Dendritic cell treated with granulocyte-macrophage colony-stimulating factor and Interleukin-4, amounts not matched to agents 40 ng/mL and 50 ng/mL, for 4 days (primary cell): ENCODE measurements at regions not wholly inside any gene's neighbourhood (a gene's known extent, or its start where the extent isn't known, plus 50 kb on each side); places are given as distances from the start of the nearest gene placed in this dataset.

Source experiments
- H3K27ac Mint-ChIP-seq: one replicate; pipeline ENCODE4 v1.8.0; 2022; ENCODE audit warnings: mild to moderate bottlenecking, mixed read lengths
- H3K27me3 Mint-ChIP-seq: one replicate; pipeline ENCODE4 v1.8.0; 2022; ENCODE audit warnings: mild to moderate bottlenecking, mixed read lengths
- H3K36me3 Mint-ChIP-seq: one replicate; pipeline ENCODE4 v1.8.0; 2022; ENCODE audit warnings: low read depth, mixed read lengths
- H3K4me1 Mint-ChIP-seq: one replicate; pipeline ENCODE4 v1.8.0; 2022; ENCODE audit warnings: low read depth, mixed read lengths
- H3K4me3 Mint-ChIP-seq: one replicate; pipeline ENCODE4 v1.8.0; 2022; ENCODE audit warnings: mild to moderate bottlenecking, moderate library complexity, mixed read lengths
- H3K9me3 Mint-ChIP-seq: one replicate; pipeline ENCODE4 v1.8.0; 2022; ENCODE audit warnings: mixed read lengths
- intact Hi-C: fragments of 100-400 bp; cut with micrococcal nuclease; formaldehyde crosslinking; loops from one replicate; pipeline ENCODE4 v1.15.0; 2022

DNA sequence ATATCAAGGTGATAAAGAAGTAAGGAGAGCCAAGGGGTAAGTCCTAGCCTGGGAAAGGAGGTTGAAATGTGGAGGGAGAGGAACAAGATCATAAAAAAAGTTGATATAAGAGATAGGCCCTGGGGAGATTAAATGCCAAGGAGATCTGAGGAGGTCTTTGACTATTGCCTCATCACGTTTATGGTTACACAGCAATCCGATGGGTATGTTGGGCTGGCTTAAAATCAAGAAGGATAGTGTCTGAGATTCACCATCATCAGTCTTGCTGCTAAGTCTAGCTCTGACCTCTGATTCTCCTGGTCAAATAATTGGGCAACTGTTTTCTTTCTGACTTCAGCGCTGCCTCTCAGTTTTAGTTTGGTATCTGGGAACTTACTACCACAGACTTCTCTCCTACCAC is 416.3 kb downstream of the GPATCH2 start:
- Mint-ChIP-seq H3K9me3 (peaks cover 30% of the 10 kb centered on the region), H3K27ac (no peak overlapping the region), H3K4me3 (no peak overlapping the region), H3K36me3 (no peaks in the 10 kb centered on the region), H3K27me3 (no peaks in the 10 kb centered on the region), H3K4me1 (no peaks in the 10 kb centered on the region)
- intact Hi-C loops, result no loop called here

- Mint-ChIP-seq H3K4me1 (no peaks in the 10 kb centered on the region), H3K27ac (no peak overlapping the region), H3K36me3 (no peaks in the 10 kb centered on the region), H3K4me3 (no peak overlapping the region), H3K9me3 (peaks cover 21% of the 10 kb centered on the region), H3K27me3 (no peaks in the 10 kb centered on the region)
- intact Hi-C loops, result no loop called here
These were observed 419.4 kb downstream of the GPATCH2 start for GRCh38 chr1:217211486-217211885.

GRCh38 chr1:217205578-217205977 is 425.3 kb downstream of the GPATCH2 start:
- no peaks in the 10 kb centered on the region for H3K36me3 Mint-ChIP-seq
- no peak overlapping the region for H3K4me3 Mint-ChIP-seq
- intact Hi-C loops, result no loop called here
- H3K4me1 Mint-ChIP-seq, result no peaks in the 10 kb centered on the region
- peaks cover 24% of the 10 kb centered on the region for H3K9me3 Mint-ChIP-seq
- no peaks in the 10 kb centered on the region for H3K27me3 Mint-ChIP-seq
- no peak overlapping the region for H3K27ac Mint-ChIP-seq

DNA sequence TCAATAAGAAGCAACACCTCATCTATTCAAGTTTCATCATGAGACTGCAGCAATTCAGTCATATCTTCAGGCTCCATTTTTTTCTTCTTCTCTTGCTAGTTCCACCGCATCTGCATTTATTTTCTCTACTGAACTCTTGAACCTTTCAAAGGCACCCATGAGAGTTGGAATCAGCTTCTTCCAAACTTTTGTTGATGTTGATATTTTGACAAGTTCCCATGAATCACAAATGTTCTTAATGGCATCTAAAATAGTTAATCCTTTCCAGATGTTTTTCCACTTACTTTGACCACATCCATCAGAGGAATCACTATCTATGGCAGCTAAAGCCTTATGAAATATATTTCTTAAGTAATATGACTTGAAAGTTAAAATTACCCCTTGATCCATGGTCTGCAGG is 434.3 kb downstream of the GPATCH2 start:
- intact Hi-C loops, result no loop called here
- Mint-ChIP-seq H3K27ac (no peak overlapping the region), H3K4me3 (no peak overlapping the region), H3K4me1 (no peaks in the 10 kb centered on the region), H3K27me3 (no peaks in the 10 kb centered on the region), H3K36me3 (no peaks in the 10 kb centered on the region), H3K9me3 (peaks cover 13% of the 10 kb centered on the region)

- no peak overlapping the region for H3K27ac Mint-ChIP-seq
- no peak overlapping the region for H3K4me3 Mint-ChIP-seq
- no peaks in the 10 kb centered on the region for H3K36me3 Mint-ChIP-seq
- H3K9me3 Mint-ChIP-seq, result peaks cover 9% of the 10 kb centered on the region
- H3K27me3 Mint-ChIP-seq, result no peaks in the 10 kb centered on the region
- intact Hi-C loops, result no loop called here
- H3K4me1 Mint-ChIP-seq, result no peaks in the 10 kb centered on the region
These were observed 437.7 kb downstream of the GPATCH2 start for GRCh38 chr1:217193151-217193550.

DNA sequence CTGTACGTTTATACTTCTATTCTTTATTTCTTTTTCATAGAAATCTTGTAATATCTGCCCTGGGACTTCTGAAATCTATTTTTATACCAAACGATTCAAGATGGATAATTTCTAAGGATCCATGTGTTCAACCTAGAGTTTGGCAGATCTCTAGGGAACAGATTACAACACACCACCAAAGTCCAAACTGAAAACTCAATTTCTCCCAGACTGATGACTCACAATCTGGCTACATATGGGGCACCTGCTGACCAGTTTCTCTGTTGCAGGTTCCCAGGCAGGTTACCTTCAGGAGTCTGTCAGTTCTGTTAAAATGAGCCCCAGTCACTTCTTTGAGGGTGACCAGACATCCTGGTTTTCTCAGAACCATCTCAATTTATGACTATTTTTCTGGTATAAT is 439.4 kb downstream of the GPATCH2 start:
- Mint-ChIP-seq H3K36me3 (no peaks in the 10 kb centered on the region), H3K4me3 (no peak overlapping the region), H3K9me3 (peaks cover 4% of the 10 kb centered on the region), H3K4me1 (no peaks in the 10 kb centered on the region), H3K27ac (no peak overlapping the region), H3K27me3 (no peaks in the 10 kb centered on the region)
- intact Hi-C loops, result no loop called here

GRCh38 chr1:217190359-217190758 is 440.5 kb downstream of the GPATCH2 start:
- Mint-ChIP-seq H3K9me3 (no peaks in the 10 kb centered on the region), H3K27me3 (no peaks in the 10 kb centered on the region), H3K4me3 (no peak overlapping the region), H3K4me1 (no peaks in the 10 kb centered on the region), H3K36me3 (no peaks in the 10 kb centered on the region), H3K27ac (no peak overlapping the region)
- intact Hi-C loops, result no loop called here

DNA sequence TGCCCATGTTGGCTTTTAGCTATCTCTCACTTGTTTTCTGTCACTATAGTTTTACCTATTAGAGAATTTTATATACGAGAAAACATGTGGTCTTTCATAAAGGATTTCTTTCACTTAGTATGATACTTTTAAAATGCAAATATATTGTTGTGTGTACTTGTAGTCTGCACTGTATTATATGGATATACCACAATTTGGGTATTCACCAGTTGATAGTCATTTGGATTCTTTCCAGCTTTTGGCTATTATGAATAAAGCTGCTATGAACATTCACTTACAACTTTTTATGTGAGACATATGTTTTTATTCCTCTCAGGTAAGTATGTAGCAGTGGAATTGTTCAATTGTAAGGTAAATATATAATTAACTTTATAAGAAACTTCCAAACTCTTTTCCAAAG is 441.5 kb downstream of the GPATCH2 start:
- intact Hi-C loops, result no loop called here

DNA sequence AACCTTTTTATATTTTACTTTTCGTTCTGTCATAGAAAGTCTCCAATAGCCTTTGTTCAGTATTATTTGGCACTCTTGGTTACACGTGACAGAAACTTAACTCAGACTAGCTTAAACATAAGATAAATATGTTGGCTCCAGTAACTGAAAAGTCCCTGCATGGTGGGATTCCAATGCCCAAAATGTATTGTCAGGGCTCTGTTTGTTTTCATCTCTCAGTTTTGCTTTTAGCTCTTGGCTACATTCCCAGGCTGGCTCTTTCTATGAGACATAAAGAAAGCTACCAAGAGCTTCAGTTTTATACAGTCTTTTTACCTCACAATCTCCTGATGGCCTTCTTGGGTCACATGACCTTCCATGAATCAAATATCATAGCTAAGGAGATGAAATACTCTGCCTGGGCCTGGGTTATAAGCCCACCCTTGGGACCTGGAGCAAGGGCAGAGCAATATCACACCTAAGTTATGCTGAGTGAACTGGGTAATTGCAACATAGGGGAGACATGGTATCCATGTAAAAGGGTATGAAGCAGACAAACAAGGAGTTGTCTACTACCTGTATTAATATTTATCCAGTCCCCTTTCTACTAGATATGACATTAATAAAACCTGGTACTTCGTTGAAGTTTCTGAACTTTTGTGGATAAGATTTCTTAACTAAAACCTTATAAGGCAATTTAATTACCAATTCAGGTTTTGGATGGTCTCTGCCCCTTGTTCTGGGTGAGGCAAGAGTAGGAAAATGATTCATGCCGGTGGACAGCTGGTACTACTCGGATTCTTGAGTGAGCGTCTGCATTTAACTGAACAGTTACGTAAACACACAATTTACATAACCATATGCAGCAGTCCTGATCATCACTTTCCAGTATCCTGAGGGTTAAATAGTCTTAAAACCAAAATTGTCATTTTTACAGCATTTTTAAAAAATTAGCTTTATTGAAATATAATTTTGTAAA is 442.3 kb downstream of the GPATCH2 start:
- H3K9me3 Mint-ChIP-seq, result no peaks in the 10 kb centered on the region
- intact Hi-C loops, result no loop called here
- no peaks in the 10 kb centered on the region for H3K4me1 Mint-ChIP-seq
- H3K4me3 Mint-ChIP-seq, result no peak overlapping the region
- no peaks in the 10 kb centered on the region for H3K27me3 Mint-ChIP-seq
- H3K36me3 Mint-ChIP-seq, result no peaks in the 10 kb centered on the region
- no peak overlapping the region for H3K27ac Mint-ChIP-seq

More for the DNA sequence above, 441.5 kb downstream of the GPATCH2 start:
- no peaks in the 10 kb centered on the region for H3K27me3 Mint-ChIP-seq
- H3K9me3 Mint-ChIP-seq, result no peaks in the 10 kb centered on the region
- H3K4me3 Mint-ChIP-seq, result no peak overlapping the region
- H3K27ac Mint-ChIP-seq, result no peak overlapping the region
- H3K4me1 Mint-ChIP-seq, result no peaks in the 10 kb centered on the region
- no peaks in the 10 kb centered on the region for H3K36me3 Mint-ChIP-seq

GRCh38 chr1:217186664-217187063 is 444.2 kb downstream of the GPATCH2 start:
- Mint-ChIP-seq H3K4me3 (no peak overlapping the region), H3K9me3 (no peaks in the 10 kb centered on the region), H3K27ac (no peak overlapping the region), H3K36me3 (no peaks in the 10 kb centered on the region), H3K4me1 (no peaks in the 10 kb centered on the region), H3K27me3 (no peaks in the 10 kb centered on the region)
- intact Hi-C loops, result no loop called here

- Mint-ChIP-seq H3K4me1 (no peaks in the 10 kb centered on the region), H3K4me3 (no peak overlapping the region), H3K36me3 (no peaks in the 10 kb centered on the region), H3K27ac (no peak overlapping the region), H3K9me3 (no peaks in the 10 kb centered on the region), H3K27me3 (no peaks in the 10 kb centered on the region)
- intact Hi-C loops, result no loop called here
These were observed 446.0 kb downstream of the GPATCH2 start for GRCh38 chr1:217184854-217185253.

DNA sequence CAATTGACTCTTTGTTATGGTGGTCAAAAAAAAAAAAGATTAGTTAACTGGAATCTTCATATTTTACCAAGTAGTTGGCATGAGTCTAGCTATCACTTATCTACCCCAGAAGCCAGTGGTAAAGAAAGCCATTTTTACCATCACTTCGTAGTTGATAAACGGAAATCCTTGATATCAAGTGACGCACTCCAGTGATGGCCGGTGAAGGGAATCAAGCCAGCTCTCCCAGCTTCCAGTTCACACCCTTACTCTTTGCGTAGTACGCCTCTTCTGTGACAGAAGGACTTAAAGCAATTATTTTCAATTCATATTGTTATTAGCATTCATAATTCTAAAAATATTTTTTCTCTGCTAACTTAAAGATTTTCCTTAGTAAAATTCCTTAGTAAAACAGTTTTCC is 447.9 kb downstream of the GPATCH2 start:
- no peaks in the 10 kb centered on the region for H3K9me3 Mint-ChIP-seq
- H3K4me1 Mint-ChIP-seq, result no peaks in the 10 kb centered on the region
- no peak overlapping the region for H3K4me3 Mint-ChIP-seq
- no peaks in the 10 kb centered on the region for H3K27me3 Mint-ChIP-seq
- no peaks in the 10 kb centered on the region for H3K36me3 Mint-ChIP-seq
- intact Hi-C loops, result no loop called here
- no peak overlapping the region for H3K27ac Mint-ChIP-seq

- no peak overlapping the region for H3K27ac Mint-ChIP-seq
These were observed 449.1 kb downstream of the GPATCH2 start for GRCh38 chr1:217181756-217182155.

GRCh38 chr1:217181176-217181746 is 449.6 kb downstream of the GPATCH2 start:
- intact Hi-C loops, result no loop called here
- Mint-ChIP-seq H3K27ac (no peak overlapping the region), H3K9me3 (no peaks in the 10 kb centered on the region), H3K4me1 (no peaks in the 10 kb centered on the region), H3K27me3 (no peaks in the 10 kb centered on the region), H3K36me3 (no peaks in the 10 kb centered on the region), H3K4me3 (no peak overlapping the region)

More at GRCh38 chr1:217181756-217182155, 449.1 kb downstream of the GPATCH2 start:
- no peak overlapping the region for H3K4me3 Mint-ChIP-seq
- no peaks in the 10 kb centered on the region for H3K4me1 Mint-ChIP-seq
- H3K27me3 Mint-ChIP-seq, result no peaks in the 10 kb centered on the region
- H3K9me3 Mint-ChIP-seq, result no peaks in the 10 kb centered on the region
- intact Hi-C loops, result no loop called here
- no peaks in the 10 kb centered on the region for H3K36me3 Mint-ChIP-seq
